Chondrocyte (in vitro differentiated cells): ENCODE measurements at regions not wholly inside any gene's neighbourhood (a gene's known extent, or its start where the extent isn't known, plus 50 kb on each side); places are given as distances from the start of the nearest gene placed in this dataset.

Experiments used
- DNase-seq: peaks from one replicate; pipeline ENCODE4 v3.0.0; 2021; ENCODE audit warnings: mixed read lengths, low spot score
- H3K27ac Mint-ChIP-seq: one replicate; pipeline ENCODE4 v1.8.0; 2021; ENCODE audit warnings: mild to moderate bottlenecking, moderate library complexity, mixed read lengths; ENCODE audit not compliant: unreplicated experiment
- H3K27me3 Mint-ChIP-seq: 2 replicates; pipeline ENCODE4 v1.8.0; 2021; ENCODE audit warnings: low read depth, mixed read lengths
- H3K36me3 Mint-ChIP-seq: 2 replicates; pipeline ENCODE4 v1.8.0; 2021; ENCODE audit warnings: low read depth, mixed read lengths
- H3K4me1 Mint-ChIP-seq: 2 replicates; pipeline ENCODE4 v1.8.0; 2021; ENCODE audit warnings: low read depth, mild to moderate bottlenecking, mixed read lengths
- H3K4me3 Mint-ChIP-seq: one replicate; pipeline ENCODE4 v1.8.0; 2021; ENCODE audit warnings: mild to moderate bottlenecking, moderate library complexity, mixed read lengths; ENCODE audit not compliant: unreplicated experiment
- H3K9me3 Mint-ChIP-seq: 2 replicates; pipeline ENCODE4 v1.8.0; 2021; ENCODE audit warnings: low read depth, mixed read lengths
- CTCF ChIP-seq: fragments of 200-600 bp; sonication (generic); IDR thresholded peaks from 2 replicates; pipeline ENCODE4 v1.5.0; 2021; ENCODE audit warnings: antibody characterized with exemption, mild to moderate bottlenecking, moderate library complexity

- Mint-ChIP-seq H3K27ac (no peak overlapping the region), H3K27me3 (no peaks in the 10 kb centered on the region), H3K36me3 (no peaks in the 10 kb centered on the region)
These were observed 642.4 kb upstream of the RAB6C start for GRCh38 chr2:129337076-129337475.

GRCh38 chr2:129345540-129345939 is 633.9 kb upstream of the RAB6C start:
- Mint-ChIP-seq H3K4me1 (no peaks in the 10 kb centered on the region), H3K36me3 (no peaks in the 10 kb centered on the region)
- DNase-seq = no peak

More at GRCh38 chr2:129337076-129337475, 642.4 kb upstream of the RAB6C start:
- H3K4me1 Mint-ChIP-seq = no peaks in the 10 kb centered on the region
- no peak for DNase-seq
- H3K4me3 Mint-ChIP-seq = no peak overlapping the region
- peaks cover 29% of the 10 kb centered on the region for H3K9me3 Mint-ChIP-seq
- TF ChIP-seq CTCF = no peak

GRCh38 chr2:129347486-129348217 is 631.8 kb upstream of the RAB6C start:
- Mint-ChIP-seq H3K27me3 (peaks cover 7% of the 10 kb centered on the region), H3K4me3 (no peak overlapping the region), H3K27ac (no peak overlapping the region), H3K4me1 (no peaks in the 10 kb centered on the region), H3K36me3 (no peaks in the 10 kb centered on the region), H3K9me3 (no peaks in the 10 kb centered on the region)
- DNase-seq = no peak
- TF ChIP-seq CTCF = no peak

More at GRCh38 chr2:129345540-129345939, 633.9 kb upstream of the RAB6C start:
- H3K4me3 Mint-ChIP-seq = no peak overlapping the region
- no peak for TF ChIP-seq CTCF
- H3K27ac Mint-ChIP-seq = no peak overlapping the region
- peaks cover 9% of the 10 kb centered on the region for H3K9me3 Mint-ChIP-seq
- H3K27me3 Mint-ChIP-seq = peaks cover 7% of the 10 kb centered on the region

GRCh38 chr2:129354631-129355030 is 624.8 kb upstream of the RAB6C start:
- Mint-ChIP-seq H3K27me3 (peaks cover 2% of the 10 kb centered on the region), H3K27ac (no peak overlapping the region), H3K36me3 (no peaks in the 10 kb centered on the region), H3K4me1 (no peaks in the 10 kb centered on the region), H3K9me3 (peaks cover 9% of the 10 kb centered on the region), H3K4me3 (no peak overlapping the region)
- DNase-seq = no peak
- no peak for TF ChIP-seq CTCF

GRCh38 chr2:129361688-129362087 is 617.8 kb upstream of the RAB6C start:
- H3K36me3 Mint-ChIP-seq = no peaks in the 10 kb centered on the region
- TF ChIP-seq CTCF = no peak
- H3K4me3 Mint-ChIP-seq = no peak overlapping the region
- H3K4me1 Mint-ChIP-seq = no peaks in the 10 kb centered on the region
- no peak for DNase-seq
- peaks cover 2% of the 10 kb centered on the region for H3K27me3 Mint-ChIP-seq
- H3K9me3 Mint-ChIP-seq = peaks cover 12% of the 10 kb centered on the region
- no peak overlapping the region for H3K27ac Mint-ChIP-seq
